Body of pancreas (tissue), 4 donors: ENCODE measurements at regions not wholly inside any gene's neighbourhood (a gene's known extent, or its start where the extent isn't known, plus 50 kb on each side); places are given as distances from the start of the nearest gene placed in this dataset.

ENCODE experiments used
- POLR2A ChIP-seq, 3 donors: fragments of 450-650 bp; IDR thresholded peaks; one replicate each; pipeline ENCODE4 v1.6.1; 2016; ENCODE audit warnings: antibody characterized with exemption in 3 of 3, mild to moderate bottlenecking in 2 of 3
- TF ChIP-seq, protein P1 (sequence below), 7 experiments: fragments of 450-650 bp in 4 of 7; fragments of 200-600 bp in 3 of 7; sonication (generic) in 3 of 7; IDR thresholded peaks; one replicate each; pipeline ENCODE4 v1.5.1; 2016 to 2019; ENCODE audit warnings: antibody characterized with exemption in 7 of 7

GRCh38 chr7:12490940-12491339 is 79.6 kb upstream of the SCIN start:
- TF ChIP-seq, protein P1, sequence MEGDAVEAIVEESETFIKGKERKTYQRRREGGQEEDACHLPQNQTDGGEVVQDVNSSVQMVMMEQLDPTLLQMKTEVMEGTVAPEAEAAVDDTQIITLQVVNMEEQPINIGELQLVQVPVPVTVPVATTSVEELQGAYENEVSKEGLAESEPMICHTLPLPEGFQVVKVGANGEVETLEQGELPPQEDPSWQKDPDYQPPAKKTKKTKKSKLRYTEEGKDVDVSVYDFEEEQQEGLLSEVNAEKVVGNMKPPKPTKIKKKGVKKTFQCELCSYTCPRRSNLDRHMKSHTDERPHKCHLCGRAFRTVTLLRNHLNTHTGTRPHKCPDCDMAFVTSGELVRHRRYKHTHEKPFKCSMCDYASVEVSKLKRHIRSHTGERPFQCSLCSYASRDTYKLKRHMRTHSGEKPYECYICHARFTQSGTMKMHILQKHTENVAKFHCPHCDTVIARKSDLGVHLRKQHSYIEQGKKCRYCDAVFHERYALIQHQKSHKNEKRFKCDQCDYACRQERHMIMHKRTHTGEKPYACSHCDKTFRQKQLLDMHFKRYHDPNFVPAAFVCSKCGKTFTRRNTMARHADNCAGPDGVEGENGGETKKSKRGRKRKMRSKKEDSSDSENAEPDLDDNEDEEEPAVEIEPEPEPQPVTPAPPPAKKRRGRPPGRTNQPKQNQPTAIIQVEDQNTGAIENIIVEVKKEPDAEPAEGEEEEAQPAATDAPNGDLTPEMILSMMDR (IDR thresholded peaks at IDR 0.05): no peak
- TF ChIP-seq POLR2A (IDR thresholded peaks at IDR 0.05): no peak
